K562 (cell line): ENCODE measurements at regions not wholly inside any gene's neighbourhood (a gene's known extent, or its start where the extent isn't known, plus 50 kb on each side); places are given as distances from the start of the nearest gene placed in this dataset.

Experiments
- ATAC-seq: fragments of 200-7000 bp; cut with Tn5 transposase; 3 replicates; pipeline ENCODE4 v1.9.1; 2020; ENCODE audit warnings: moderate library complexity
- BruUV-seq: library from RNA; stranded (reverse); fragments of 400-500 nt; replicated peaks from 2 replicates; lab custom pipeline; 2021; lab: Mats Ljungman, UMichigan
- CTCF ChIA-PET: fragments of 300-600 bp; formaldehyde crosslinking; extraction: SDS; loops from one replicate; lab custom pipeline; 2021; ENCODE audit warnings: low intra/inter-chr PET ratio; lab: Yijun Ruan, JAX
- POLR2A ChIA-PET: fragments of 300-600, 350-650 bp; sonication (Branson Sonifier 250); formaldehyde crosslinking; extraction: SDS; loops from one replicate; lab custom pipeline; 2021; ENCODE audit warnings: antibody characterized with exemption, inconsistent platforms; lab: Yijun Ruan, JAX
- DNase-seq, 4 experiments: peaks; one replicate each; pipeline versions ENCODE4 v3.0.0 to v3.0.0-alpha.2; 2011 to 2018; ENCODE audit warnings: low spot score in 3 of 4, mixed read lengths in 3 of 4; ENCODE audit errors: extremely low read depth in 1 of 4
- FAIRE-seq: peaks from 2 replicates; lab custom pipeline; 2011; peaks lifted over from hg19 to GRCh38; lab: Jason Lieb, UNC
- H2AFZ ChIP-seq: 2 replicates; pipeline ENCODE4 v1.6.0; 2011; ENCODE audit warnings: low read depth, low read length, control low read depth, inconsistent platforms
- H3K27ac ChIP-seq: fragments of 200-600 bp; 3 replicates; pipeline ENCODE4 v1.8.0; 2011; ENCODE audit warnings: low read depth, mild to moderate bottlenecking, control low read depth, inconsistent platforms, low read length, moderate library complexity, mixed read lengths; ENCODE audit errors: extremely low read depth
- H3K27me3 ChIP-seq, 2 experiments: fragments of 300-600 bp in 1 of 2; 2 replicates in 1 of 2; 3 replicates in 1 of 2; pipeline versions ENCODE4 v1.6.0 to v1.8.0; 2011; ENCODE audit warnings: inconsistent platforms in 2 of 2, low read length in 2 of 2, mild to moderate bottlenecking in 1 of 2, mixed read lengths in 1 of 2, moderate library complexity in 1 of 2; ENCODE audit not compliant: control insufficient read depth in 2 of 2, insufficient read depth in 2 of 2
- H3K36me3 ChIP-seq: fragments of 300-600 bp; 3 replicates; pipeline ENCODE4 v1.8.0; 2011; ENCODE audit warnings: mild to moderate bottlenecking, low read length, inconsistent platforms; ENCODE audit not compliant: control insufficient read depth, insufficient read depth
- H3K4me1 ChIP-seq, 2 experiments: fragments of 200-600 bp in 1 of 2; replicated peaks in 1 of 2; 2 replicates in 1 of 2; 3 replicates in 1 of 2; pipeline versions ENCODE4 v1.5.1 to v1.8.0; 2011; ENCODE audit warnings: inconsistent platforms in 2 of 2, low read length in 2 of 2, mild to moderate bottlenecking in 1 of 2, mixed read lengths in 1 of 2, moderate library complexity in 1 of 2; ENCODE audit not compliant: control insufficient read depth in 2 of 2, insufficient read depth in 2 of 2
- H3K4me2 ChIP-seq: 2 replicates; pipeline ENCODE4 v1.6.1; 2011; ENCODE audit warnings: low read length, control low read depth, inconsistent platforms, mixed read lengths; ENCODE audit not compliant: insufficient read depth
- H3K4me3 ChIP-seq: fragments of 200-600 bp; sonication (generic), shearing (Covaris generic); 2 replicates; pipeline ENCODE4 v1.5.1; 2016; ENCODE audit warnings: control low read depth, inconsistent platforms
- H3K79me2 ChIP-seq: fragments of 200-600 bp; 3 replicates; pipeline ENCODE4 v1.8.0; 2011; ENCODE audit warnings: low read length, inconsistent platforms; ENCODE audit not compliant: control insufficient read depth, insufficient read depth
- H3K9ac ChIP-seq, 2 experiments: 2 replicates each; pipeline versions ENCODE4 v1.6.0 to v1.6.1; 2011; ENCODE audit warnings: low read depth in 2 of 2, low read length in 2 of 2, control low read depth in 1 of 2, inconsistent platforms in 1 of 2, mild to moderate bottlenecking in 1 of 2, mixed read lengths in 1 of 2; ENCODE audit not compliant: insufficient read depth in 1 of 2
- H3K9me1 ChIP-seq: one replicate; pipeline ENCODE4 v1.6.0; 2011; ENCODE audit warnings: inconsistent platforms, mild to moderate bottlenecking, low read length, moderate library complexity; ENCODE audit not compliant: control insufficient read depth, insufficient read depth
- H3K9me3 ChIP-seq: replicated peaks from 2 replicates; pipeline ENCODE4 v1.5.1; 2011; ENCODE audit warnings: low read depth, low read length, inconsistent platforms; ENCODE audit not compliant: control insufficient read depth, insufficient read depth
- H4K20me1 ChIP-seq: replicated peaks from 2 replicates; pipeline ENCODE4 v1.6.1; 2011; ENCODE audit warnings: low read length, inconsistent platforms, mixed read lengths; ENCODE audit not compliant: control insufficient read depth, insufficient read depth
- ADNP ChIP-seq: fragments of 200-800 bp; sonication (Bioruptor generic); IDR thresholded peaks from 2 replicates; pipeline ENCODE4 v1.6.1; 2016; ENCODE audit warnings: missing genetic modification characterization, missing compliant biosample characterization
- FOXM1 ChIP-seq, 2 experiments: fragments of 450-650 bp in 1 of 2; sonication (generic) in 1 of 2; formaldehyde crosslinking in 1 of 2; IDR thresholded peaks; 2 replicates each; pipeline versions ENCODE4 v1.6.1 to v1.9.0; 2017 to 2022; ENCODE audit warnings: low read depth in 2 of 2, mild to moderate bottlenecking in 2 of 2, missing genetic modification reagents in 1 of 2, moderate library complexity in 1 of 2
- MED1 ChIP-seq: sonication (generic); formaldehyde crosslinking; IDR thresholded peaks from 2 replicates; pipeline ENCODE4 v1.8.1; 2023; ENCODE audit warnings: missing genetic modification reagents, borderline replicate concordance
- TAF1 ChIP-seq: IDR thresholded peaks from 2 replicates; pipeline ENCODE4 v1.6.1; 2011; ENCODE audit warnings: mild to moderate bottlenecking, low read length, moderate library complexity; ENCODE audit not compliant: insufficient read depth, control insufficient read depth, severe bottlenecking; ENCODE audit errors: extremely low read depth
- ZC3H11A ChIP-seq: IDR thresholded peaks from 2 replicates; pipeline ENCODE4 v1.6.1; 2012; ENCODE audit warnings: low read depth, low read length, improper control_type of control experiment
- ZSCAN29 ChIP-seq: fragments of 450-650 bp; IDR thresholded peaks from 2 replicates; pipeline ENCODE4 v1.6.1; 2017
- WGBS: fragments of 100-300 bp; shearing (Covaris generic); methylation state at CpG from one replicate; pipeline ENCODE4 v1.1.6; 2016; ENCODE audit warnings: low coverage, mixed read lengths; ENCODE audit not compliant: insufficient coverage; ENCODE audit errors: missing lambda C conversion rate; 5-methylcytosine and 5-hydroxymethylcytosine counted together
- in situ Hi-C: fragments of 300-500 bp; cut with MboI; formaldehyde crosslinking; loops from 4 replicates; pipeline ENCODE4 v1.15.0; 2018; ENCODE audit warnings: inconsistent platforms, mixed read lengths
- intact Hi-C: fragments of 100-400 bp; cut with micrococcal nuclease; formaldehyde crosslinking; loops from 2 replicates; pipeline ENCODE4 v1.14.2; 2022

- DNase-seq (no peak), FAIRE-seq (no peak), ATAC-seq (no peak)
- TF ChIP-seq ZC3H11A (no peak), MED1 (CRISPR knock-in tag) (no peak), ZSCAN29 (no peak), TAF1 (no peak)
- WGBS, result 3% methylated on average over 2 of the region's 2 CpGs
- no peaks in the 10 kb centered on the region for H3K79me2 ChIP-seq
- H4K20me1 ChIP-seq, result no peaks in the 10 kb centered on the region
- ChIA-PET POLR2A (no interaction called here), CTCF (no interaction called here)
- no peak overlapping the region for H3K4me3 ChIP-seq
- H3K27ac ChIP-seq, result no peak overlapping the region
- no peaks in the 10 kb centered on the region for H3K36me3 ChIP-seq
- intact Hi-C loops (no loop called here), in situ Hi-C loops (no loop called here)
- H3K9me1 ChIP-seq, result no peaks in the 10 kb centered on the region
- H3K27me3 ChIP-seq, result no peaks in the 10 kb centered on the region
- H3K9me3 ChIP-seq, result no peaks in the 10 kb centered on the region; the same call in 1 of the 2 replicates
- no peak overlapping the region for H2AFZ ChIP-seq
- H3K4me1 ChIP-seq, result no peaks in the 10 kb centered on the region
- H3K4me2 ChIP-seq, result no peak overlapping the region
- BruUV-seq, result no TSS peak
- H3K9ac ChIP-seq, result no peak overlapping the region
Measured at GRCh38 chr4:135731682-135732081, 1530.1 kb upstream of the PABPC4L start.

- ChIA-PET CTCF (no interaction called here), POLR2A (no interaction called here)
- in situ Hi-C loops, result no loop called here
- Histone ChIP-seq H3K4me3 (no peak overlapping the region), H3K9me3 (no peaks in the 10 kb centered on the region), H3K9me1 (no peaks in the 10 kb centered on the region), H3K4me2 (no peak overlapping the region), H4K20me1 (no peaks in the 10 kb centered on the region), H3K27ac (no peak overlapping the region), H2AFZ (no peak overlapping the region), H3K79me2 (no peaks in the 10 kb centered on the region), H3K27me3 (no peaks in the 10 kb centered on the region), H3K9ac (no peak overlapping the region), H3K36me3 (no peaks in the 10 kb centered on the region), H3K4me1 (no peaks in the 10 kb centered on the region)
- DNase-seq, result no peak
- intact Hi-C loops, result no loop called here
- no peak for FAIRE-seq
- no peak for ATAC-seq
- no TSS peak for BruUV-seq
- no peak for TF ChIP-seq ADNP (tag)
- TF ChIP-seq FOXM1 (IDR thresholded peaks at IDR 0.05; ENCODE audit: low read depth), result no peak
- no peak for TF ChIP-seq FOXM1 (CRISPR knock-in tag; IDR thresholded peaks at IDR 0.05; ENCODE audit: low read depth)
- WGBS, result 0% methylated on average over 2 of the region's 2 CpGs
Measured at GRCh38 chr4:135724421-135724820, 1522.8 kb upstream of the PABPC4L start.
